Epithelial cell of proximal tubule (primary cell): ENCODE measurements at regions not wholly inside any gene's neighbourhood (a gene's known extent, or its start where the extent isn't known, plus 50 kb on each side); places are given as distances from the start of the nearest gene placed in this dataset.
"Not testable (repeated sequence)": the region's sequence is repeated elsewhere in the genome, so short reads cannot be mapped to it uniquely, and the experiment has no call there.

Experiments used
- DNase-seq: peaks from one replicate; pipeline ENCODE4 v3.0.0-alpha.2; 2011; ENCODE audit warnings: low read depth
- H3K4me3 ChIP-seq: 2 replicates; pipeline ENCODE4 v1.5.1; 2011; ENCODE audit warnings: low read depth, mild to moderate bottlenecking, low read length
- CTCF ChIP-seq: conservative IDR thresholded peaks from 2 replicates; pipeline ENCODE4 v1.5.1; 2012; ENCODE audit warnings: low read depth, mild to moderate bottlenecking, low read length

- no peak for TF ChIP-seq CTCF
- H3K4me3 ChIP-seq, result no peak overlapping the region
- DNase-seq, result no peak
Observed at GRCh38 chr6:141878686-141879085, 254.0 kb upstream of the GJE1 start.

GRCh38 chr6:141877275-141877983 lies 255.3 kb upstream of the GJE1 start:
- no peak for TF ChIP-seq CTCF
- DNase-seq, result peak; percentile 62
- H3K4me3 ChIP-seq, result no peak overlapping the region

GRCh38 chr6:141874930-141875602 lies 257.7 kb upstream of the GJE1 start:
- H3K4me3 ChIP-seq, result no peak overlapping the region
- no peak for TF ChIP-seq CTCF
- DNase-seq, result peak; percentile 43

DNA sequence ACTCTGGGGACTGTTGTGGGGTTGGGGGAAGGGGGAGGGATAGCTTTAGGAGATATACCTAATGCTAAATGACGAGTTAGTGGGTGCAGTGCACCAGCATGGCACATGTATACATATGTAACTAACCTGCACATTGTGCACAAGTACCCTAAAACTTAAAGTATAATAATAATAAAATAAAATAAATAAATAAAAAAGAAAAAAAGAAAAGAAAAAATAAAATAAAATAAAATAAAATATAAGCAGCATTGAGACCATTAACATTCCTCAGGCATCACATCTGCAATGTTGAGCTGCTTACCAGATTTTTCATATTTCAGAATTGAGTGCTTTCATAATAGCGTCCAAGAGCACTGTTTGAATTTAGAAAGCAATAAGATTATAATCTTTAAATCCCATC lies 263.2 kb upstream of the GJE1 start:
- DNase-seq, H3K4me3 ChIP-seq: not testable (repeated sequence)

- TF ChIP-seq CTCF, result no peak
- no peak overlapping the region for H3K4me3 ChIP-seq
- no peak for DNase-seq
Observed at GRCh38 chr6:141867767-141868166, 265.0 kb upstream of the GJE1 start.

- TF ChIP-seq CTCF, result no peak
- no peak for DNase-seq
- H3K4me3 ChIP-seq, result no peak overlapping the region
Observed at GRCh38 chr6:141866731-141867497, 265.8 kb upstream of the GJE1 start.

GRCh38 chr6:141851063-141851462 lies 281.7 kb upstream of the GJE1 start:
- no peak for TF ChIP-seq CTCF
- no peak overlapping the region for H3K4me3 ChIP-seq
- DNase-seq, result no peak
